ENCODE measurements at regions not wholly inside any gene's neighbourhood (a gene's known extent, or its start where the extent isn't known, plus 50 kb on each side); places are given as distances from the start of the nearest gene placed in this dataset.

GRCh38 chr3:144496141-144496835, 524.7 kb downstream of the DIPK2A start:
- Histone ChIP-seq H3K4me3 (no peak overlapping the region), H3K27ac (no peak overlapping the region), H3K9me3 (no peaks in the 10 kb centered on the region), H3K36me3 (ENCODE audit: insufficient read depth in 1 of 2, low read depth in 1 of 2) (no peaks in the 10 kb centered on the region), H3K4me1 (no peaks in the 10 kb centered on the region), H3K27me3 (ENCODE audit: insufficient read depth in 3 of 3, low read length in 2 of 3) (no peaks in the 10 kb centered on the region)
- DNase-seq (no peak), ATAC-seq (no peak)
- WGBS, 3 donors: 54 to 62% (median 60%) methylated on average over 4 of the region's 4 CpGs
- TF ChIP-seq, protein P1, sequence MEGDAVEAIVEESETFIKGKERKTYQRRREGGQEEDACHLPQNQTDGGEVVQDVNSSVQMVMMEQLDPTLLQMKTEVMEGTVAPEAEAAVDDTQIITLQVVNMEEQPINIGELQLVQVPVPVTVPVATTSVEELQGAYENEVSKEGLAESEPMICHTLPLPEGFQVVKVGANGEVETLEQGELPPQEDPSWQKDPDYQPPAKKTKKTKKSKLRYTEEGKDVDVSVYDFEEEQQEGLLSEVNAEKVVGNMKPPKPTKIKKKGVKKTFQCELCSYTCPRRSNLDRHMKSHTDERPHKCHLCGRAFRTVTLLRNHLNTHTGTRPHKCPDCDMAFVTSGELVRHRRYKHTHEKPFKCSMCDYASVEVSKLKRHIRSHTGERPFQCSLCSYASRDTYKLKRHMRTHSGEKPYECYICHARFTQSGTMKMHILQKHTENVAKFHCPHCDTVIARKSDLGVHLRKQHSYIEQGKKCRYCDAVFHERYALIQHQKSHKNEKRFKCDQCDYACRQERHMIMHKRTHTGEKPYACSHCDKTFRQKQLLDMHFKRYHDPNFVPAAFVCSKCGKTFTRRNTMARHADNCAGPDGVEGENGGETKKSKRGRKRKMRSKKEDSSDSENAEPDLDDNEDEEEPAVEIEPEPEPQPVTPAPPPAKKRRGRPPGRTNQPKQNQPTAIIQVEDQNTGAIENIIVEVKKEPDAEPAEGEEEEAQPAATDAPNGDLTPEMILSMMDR (IDR thresholded peaks at IDR 0.05): no peak
- intact Hi-C loops (cut with DNase I): no loop called here

GRCh38 chr3:144497452-144497851, 525.8 kb downstream of the DIPK2A start:
- 93 to 99% (median 94%) methylated on average over 2 of the region's 2 CpGs for WGBS, 3 donors
- intact Hi-C loops (cut with DNase I): no loop called here

GRCh38 chr3:144499001-144499930, 527.6 kb downstream of the DIPK2A start:
- no peak for ATAC-seq
- WGBS, 3 donors: 38 to 39% (median 38%) methylated on average over 2 of the region's 2 CpGs
- intact Hi-C loops (cut with DNase I): no loop called here
- no peak overlapping the region for H3K27ac ChIP-seq
- H3K9me3 ChIP-seq: no peaks in the 10 kb centered on the region
- DNase-seq: no peak
- no peaks in the 10 kb centered on the region for H3K36me3 ChIP-seq (ENCODE audit: insufficient read depth in 1 of 2, low read depth in 1 of 2)
- H3K4me3 ChIP-seq: no peak overlapping the region
- no peaks in the 10 kb centered on the region for H3K27me3 ChIP-seq (ENCODE audit: insufficient read depth in 3 of 3, low read length in 2 of 3)
- no peaks in the 10 kb centered on the region for H3K4me1 ChIP-seq
- TF ChIP-seq, protein P1 (IDR thresholded peaks at IDR 0.05): no peak

More at GRCh38 chr3:144497452-144497851, 525.8 kb downstream of the DIPK2A start:
- no peak overlapping the region for H3K27ac ChIP-seq
- H3K4me3 ChIP-seq: no peak overlapping the region
- DNase-seq: no peak
- TF ChIP-seq, protein P1 (IDR thresholded peaks at IDR 0.05): no peak
- H3K27me3 ChIP-seq (ENCODE audit: insufficient read depth in 3 of 3, low read length in 2 of 3): no peaks in the 10 kb centered on the region
- ATAC-seq: no peak
- H3K4me1 ChIP-seq: no peaks in the 10 kb centered on the region
- no peaks in the 10 kb centered on the region for H3K9me3 ChIP-seq
- H3K36me3 ChIP-seq (ENCODE audit: insufficient read depth in 1 of 2, low read depth in 1 of 2): no peaks in the 10 kb centered on the region

- ATAC-seq (no peak), DNase-seq (no peak)
- WGBS, 3 donors: 67 to 85% (median 74%) methylated on average over 1 of the region's 1 CpG
- Histone ChIP-seq H3K27ac (no peak overlapping the region), H3K9me3 (no peaks in the 10 kb centered on the region), H3K27me3 (ENCODE audit: insufficient read depth in 3 of 3, low read length in 2 of 3) (no peaks in the 10 kb centered on the region), H3K4me1 (no peaks in the 10 kb centered on the region), H3K36me3 (ENCODE audit: insufficient read depth in 1 of 2, low read depth in 1 of 2) (no peaks in the 10 kb centered on the region), H3K4me3 (no peak overlapping the region)
- TF ChIP-seq, protein P1 (IDR thresholded peaks at IDR 0.05): no peak
- intact Hi-C loops (cut with DNase I): no loop called here
These were observed 529.8 kb downstream of the DIPK2A start for GRCh38 chr3:144501467-144501866.
